ENCODE measurements at regions not wholly inside any gene's neighbourhood (a gene's known extent, or its start where the extent isn't known, plus 50 kb on each side); places are given as distances from the start of the nearest gene placed in this dataset.

- H4K20me1 ChIP-seq (ENCODE audit: insufficient read depth), result no peaks in the 10 kb centered on the region
- CTCF ChIA-PET, result interaction anchor here (1.4 kb wide), 1 partner anchor 176 kb away, joined by 4 read pairs; the partner anchor contains the start of gene IRX6
- H3K27ac ChIP-seq (ENCODE audit: low read depth in 2 of 2, low read length in 1 of 2), result no peak overlapping the region
- no peak overlapping the region for H3K4me3 ChIP-seq (ENCODE audit: low read depth in 2 of 2, low read length in 1 of 2)
- no peaks in the 10 kb centered on the region for H3K9me3 ChIP-seq
- H3K4me2 ChIP-seq, result no peak overlapping the region
- H3K79me2 ChIP-seq (ENCODE audit: insufficient read depth), result no peaks in the 10 kb centered on the region
- no peaks in the 10 kb centered on the region; a peak in 1 of 4 replicates for H3K4me1 ChIP-seq (ENCODE audit: control insufficient read depth in 1 of 2, insufficient read depth in 2 of 2, low read depth in 1 of 2, low read length in 1 of 2)
- no peaks in the 10 kb centered on the region for H3K27me3 ChIP-seq (ENCODE audit: insufficient read depth)
- H3K9ac ChIP-seq, result no peak overlapping the region
- no peak for DNase-seq
- H3K36me3 ChIP-seq (replicated peaks in 1 of 2; ENCODE audit: control insufficient read depth in 1 of 2, insufficient read depth in 2 of 2, low read length in 1 of 2), result no peaks in the 10 kb centered on the region
- H3F3A ChIP-seq (replicated peaks; ENCODE audit: insufficient read depth), result no peaks in the 10 kb centered on the region
- POLR2A ChIA-PET, result no interaction called here
- no peak for TF ChIP-seq EZH2phosphoT487 (IDR thresholded peaks at IDR 0.05; ENCODE audit: borderline replicate concordance, low read depth)
- TF ChIP-seq TCF12 (IDR thresholded peaks at IDR 0.05), result no peak
- no peak for TF ChIP-seq MAX (IDR thresholded peaks at IDR 0.05; ENCODE audit: low read depth)
- no peak for TF ChIP-seq ELF1 (IDR thresholded peaks at IDR 0.05)
- TF ChIP-seq USF1 (IDR thresholded peaks at IDR 0.05; ENCODE audit: borderline replicate concordance, low read depth), result no peak
- no peak for TF ChIP-seq MXI1 (IDR thresholded peaks at IDR 0.05; ENCODE audit: low read depth, low read length)
- TF ChIP-seq FOXM1 (IDR thresholded peaks at IDR 0.05; ENCODE audit: low read depth), result no peak
- no peak for TF ChIP-seq USF2 (IDR thresholded peaks at IDR 0.05; ENCODE audit: borderline replicate concordance, low read depth, low read length)
- no peak for TF ChIP-seq FOXJ3 (CRISPR knock-in tag; IDR thresholded peaks at IDR 0.05)
- H3K9me2 ChIP-seq, result no peaks in the 10 kb centered on the region
- 41% methylated on average over 4 of the region's 4 CpGs for WGBS (ENCODE audit: low lambda C conversion rate)
- H2AFZ ChIP-seq (ENCODE audit: low read depth), result no peak overlapping the region
These were observed 176.6 kb upstream of the IRX6 start for GRCh38 chr16:55147396-55147795.

- CTCF ChIA-PET, result no interaction called here
These were observed 174.4 kb upstream of the IRX6 start for GRCh38 chr16:55149622-55150021.

More at GRCh38 chr16:55149622-55150021, 174.4 kb upstream of the IRX6 start:
- Histone ChIP-seq H3K9me3 (no peaks in the 10 kb centered on the region), H3K27ac (ENCODE audit: low read depth in 2 of 2, low read length in 1 of 2) (no peak overlapping the region), H3K79me2 (ENCODE audit: insufficient read depth) (no peaks in the 10 kb centered on the region), H3K4me3 (ENCODE audit: low read depth in 2 of 2, low read length in 1 of 2) (no peak overlapping the region), H3K4me2 (no peak overlapping the region), H3K9ac (no peak overlapping the region), H3K27me3 (ENCODE audit: insufficient read depth) (no peaks in the 10 kb centered on the region), H2AFZ (ENCODE audit: low read depth) (no peak overlapping the region), H4K20me1 (ENCODE audit: insufficient read depth) (no peaks in the 10 kb centered on the region), H3K36me3 (replicated peaks in 1 of 2; ENCODE audit: control insufficient read depth in 1 of 2, insufficient read depth in 2 of 2, low read length in 1 of 2) (no peaks in the 10 kb centered on the region), H3K4me1 (ENCODE audit: control insufficient read depth in 1 of 2, insufficient read depth in 2 of 2, low read depth in 1 of 2, low read length in 1 of 2) (no peaks in the 10 kb centered on the region; a peak in 1 of 4 replicates), H3F3A (replicated peaks; ENCODE audit: insufficient read depth) (no peaks in the 10 kb centered on the region), H3K9me2 (no peaks in the 10 kb centered on the region)
- POLR2A ChIA-PET, result no interaction called here
- WGBS (ENCODE audit: low lambda C conversion rate), result 26% methylated on average over 4 of the region's 4 CpGs
- no peak for TF ChIP-seq SIN3A (IDR thresholded peaks at IDR 0.05; ENCODE audit: borderline replicate concordance, low read depth, low read length)
- no peak for TF ChIP-seq RAD21 (IDR thresholded peaks at IDR 0.05; ENCODE audit: low read length)
- no peak for TF ChIP-seq EZH2phosphoT487 (IDR thresholded peaks at IDR 0.05; ENCODE audit: borderline replicate concordance, low read depth)
- no peak for TF ChIP-seq FOXM1 (IDR thresholded peaks at IDR 0.05; ENCODE audit: low read depth)
- TF ChIP-seq FOXJ3 (CRISPR knock-in tag; IDR thresholded peaks at IDR 0.05), result no peak
- no peak for TF ChIP-seq POLR2AphosphoS5 (IDR thresholded peaks at IDR 0.05; ENCODE audit: low read depth, low read length)
- no peak for TF ChIP-seq IRF3 (IDR thresholded peaks at IDR 0.05; ENCODE audit: low read depth, low read length)
- no peak for TF ChIP-seq CTCF (IDR thresholded peaks at IDR 0.05)
- TF ChIP-seq EP300 (IDR thresholded peaks at IDR 0.05; ENCODE audit: borderline replicate concordance in 1 of 2, low read depth in 1 of 2, low read length in 1 of 2), result no peak
- no peak for TF ChIP-seq MXI1 (IDR thresholded peaks at IDR 0.05; ENCODE audit: low read depth, low read length)
- TF ChIP-seq USF2 (IDR thresholded peaks at IDR 0.05; ENCODE audit: borderline replicate concordance, low read depth, low read length), result no peak
- TF ChIP-seq NFIC (IDR thresholded peaks at IDR 0.05; ENCODE audit: borderline replicate concordance), result no peak
- TF ChIP-seq PBX3 (IDR thresholded peaks at IDR 0.05), result no peak
- no peak for TF ChIP-seq TEAD4 (IDR thresholded peaks at IDR 0.05; ENCODE audit: borderline replicate concordance, insufficient read depth)
- no peak for TF ChIP-seq CHD2 (IDR thresholded peaks at IDR 0.05; ENCODE audit: low read length, partially characterized antibody)
- no peak for DNase-seq

Measured in SK-N-SH (cell line).